GM19025 (cell line): ENCODE measurements at regions not wholly inside any gene's neighbourhood (a gene's known extent, or its start where the extent isn't known, plus 50 kb on each side); places are given as distances from the start of the nearest gene placed in this dataset.
"Not testable (repeated sequence)": the region's sequence is repeated elsewhere in the genome, so short reads cannot be mapped to it uniquely, and the experiment has no call there.

ENCODE experiments used
- ATAC-seq: cut with Tn5 transposase; IDR thresholded peaks from one replicate; pipeline ENCODE4 v1.9.1; 2021; ENCODE audit warnings: mild to moderate bottlenecking, low read depth, moderate library complexity; ENCODE audit not compliant: unreplicated experiment

- ATAC-seq, result not testable (repeated sequence)
Observed at GRCh38 chr6:40656772-40657171, 69.6 kb upstream of the LRFN2 start.

- no peak for ATAC-seq
Observed at GRCh38 chr6:40654828-40655227, 67.7 kb upstream of the LRFN2 start.

GRCh38 chr6:40645043-40645442, 57.9 kb upstream of the LRFN2 start:
- ATAC-seq, result no peak

GRCh38 chr6:40642837-40643236, 55.7 kb upstream of the LRFN2 start:
- ATAC-seq, result no peak

GRCh38 chr6:40642190-40642589, 55.0 kb upstream of the LRFN2 start:
- no peak for ATAC-seq

GRCh38 chr6:40640599-40641227, 53.5 kb upstream of the LRFN2 start:
- no peak for ATAC-seq
